ENCODE measurements at regions not wholly inside any gene's neighbourhood (a gene's known extent, or its start where the extent isn't known, plus 50 kb on each side); places are given as distances from the start of the nearest gene placed in this dataset.

- TF ChIP-seq ZNF449 (tag by site-specific recombination; IDR thresholded peaks at IDR 0.05) (no peak), BCL11A (tag by site-specific recombination; IDR thresholded peaks at IDR 0.05; ENCODE audit: low read depth) (no peak), HOXC10 (CRISPR knock-in tag; IDR thresholded peaks at IDR 0.05) (no peak)
These were observed 360.3 kb downstream of the IRS2 start (continued) for GRCh38 chr13:109425821-109426689.

- TF ChIP-seq ZNF76 (tag by site-specific recombination; IDR thresholded peaks at IDR 0.05; ENCODE audit: borderline replicate concordance, low read depth) (no peak), ZNF639 (tag by site-specific recombination; IDR thresholded peaks at IDR 0.05) (no peak)
- no peaks in the 10 kb centered on the region for H3K4me1 ChIP-seq (ENCODE audit: control insufficient read depth, insufficient read depth, low read length)
- H3K36me3 ChIP-seq (ENCODE audit: control insufficient read depth in 2 of 2, insufficient read depth in 1 of 2, low read length in 2 of 2), result no peaks in the 10 kb centered on the region
- H3K9me3 ChIP-seq (ENCODE audit: control insufficient read depth, insufficient read depth, low read depth, low read length), result no peaks in the 10 kb centered on the region
- no peak overlapping the region for H3K27ac ChIP-seq (ENCODE audit: extremely low read depth, low read depth, low read length)
- ChIA-PET POLR2A (no interaction called here), CTCF (no interaction called here)
- no peak overlapping the region for H3K4me3 ChIP-seq (ENCODE audit: low read depth, low read length)
These were observed 364.2 kb downstream of the IRS2 start for GRCh38 chr13:109422161-109422560.

GRCh38 chr13:109419896-109420295 is 366.5 kb downstream of the IRS2 start:
- ChIA-PET POLR2A (no interaction called here), CTCF (no interaction called here)
- Histone ChIP-seq H3K36me3 (ENCODE audit: control insufficient read depth in 2 of 2, insufficient read depth in 1 of 2, low read length in 2 of 2) (no peaks in the 10 kb centered on the region), H3K27ac (ENCODE audit: extremely low read depth, low read depth, low read length) (no peak overlapping the region), H3K4me1 (ENCODE audit: control insufficient read depth, insufficient read depth, low read length) (no peaks in the 10 kb centered on the region), H3K4me3 (ENCODE audit: low read depth, low read length) (no peak overlapping the region), H3K9me3 (ENCODE audit: control insufficient read depth, insufficient read depth, low read depth, low read length) (no peaks in the 10 kb centered on the region)
- TF ChIP-seq ZNF350 (tag by site-specific recombination; IDR thresholded peaks at IDR 0.05) (no peak), ZNF214 (tag by site-specific recombination; IDR thresholded peaks at IDR 0.05; ENCODE audit: borderline replicate concordance) (no peak), ZFP37 (tag by site-specific recombination; IDR thresholded peaks at IDR 0.05) (no peak), BCL6B (tag by site-specific recombination; IDR thresholded peaks at IDR 0.05) (no peak)

- Histone ChIP-seq H3K9me3 (ENCODE audit: control insufficient read depth, insufficient read depth, low read depth, low read length) (no peaks in the 10 kb centered on the region), H3K36me3 (ENCODE audit: control insufficient read depth in 2 of 2, insufficient read depth in 1 of 2, low read length in 2 of 2) (no peaks in the 10 kb centered on the region), H3K4me3 (ENCODE audit: low read depth, low read length) (no peak overlapping the region), H3K27ac (ENCODE audit: extremely low read depth, low read depth, low read length) (no peak overlapping the region), H3K4me1 (ENCODE audit: control insufficient read depth, insufficient read depth, low read length) (no peaks in the 10 kb centered on the region)
- POLR2A ChIA-PET, result no interaction called here
- CTCF ChIA-PET, result no interaction called here
- no peak for TF ChIP-seq ZBTB10 (tag by site-specific recombination; IDR thresholded peaks at IDR 0.05)
- TF ChIP-seq ZNF561 (tag by site-specific recombination; IDR thresholded peaks at IDR 0.05; ENCODE audit: borderline replicate concordance), result no peak
- TF ChIP-seq ZNF214 (tag by site-specific recombination; IDR thresholded peaks at IDR 0.05; ENCODE audit: borderline replicate concordance), result no peak
- no peak for TF ChIP-seq ZNF830 (tag by site-specific recombination; IDR thresholded peaks at IDR 0.05; ENCODE audit: low read depth)
- TF ChIP-seq ZNF548 (tag by site-specific recombination; IDR thresholded peaks at IDR 0.05), result no peak
- TF ChIP-seq ZNF488 (tag by site-specific recombination; IDR thresholded peaks at IDR 0.05), result no peak
- no peak for TF ChIP-seq ZBTB6 (tag by site-specific recombination; IDR thresholded peaks at IDR 0.05)
- TF ChIP-seq GLI2 (tag by site-specific recombination; IDR thresholded peaks at IDR 0.05; ENCODE audit: borderline replicate concordance, low read depth), result no peak
- no peak for TF ChIP-seq ZNF302 (tag by site-specific recombination; IDR thresholded peaks at IDR 0.05; ENCODE audit: low read depth)
- no peak for TF ChIP-seq SP3 (tag by site-specific recombination; IDR thresholded peaks at IDR 0.05)
- no peak for TF ChIP-seq ZNF175 (tag by site-specific recombination; IDR thresholded peaks at IDR 0.05)
- TF ChIP-seq ZNF621 (tag by site-specific recombination; IDR thresholded peaks at IDR 0.05), result no peak
These were observed 368.3 kb downstream of the IRS2 start for GRCh38 chr13:109418111-109418510.
